Heart left ventricle (tissue), 16 donors: ENCODE measurements at regions not wholly inside any gene's neighbourhood (a gene's known extent, or its start where the extent isn't known, plus 50 kb on each side); places are given as distances from the start of the nearest gene placed in this dataset.

Experiments used
- ATAC-seq, 4 donors: fragments of 200-7000 bp; cut with Tn5 transposase; one replicate each; pipeline ENCODE4 v1.9.1; 2020 to 2022; ENCODE audit warnings: moderate library complexity in 4 of 4, mild to moderate bottlenecking in 3 of 4, moderate number of reproducible peaks in 1 of 4
- DNase-seq, 5 donors: peaks; one replicate each; pipeline ENCODE4 v3.0.0-alpha.2; 2020
- H3K27ac ChIP-seq, 12 donors: fragments of 200-600 bp; sonication (generic) in 4 of 12; one replicate each; pipeline versions ENCODE4 v1.5.0 to v1.8.0; 2016 to 2022; ENCODE audit warnings: mild to moderate bottlenecking in 2 of 12
- H3K27me3 ChIP-seq, 9 donors: fragments of 200-600 bp; sonication (generic) in 2 of 9; one replicate each; pipeline versions ENCODE4 v1.5.1 to v1.8.0; 2016 to 2022; ENCODE audit warnings: mild to moderate bottlenecking in 3 of 9
- H3K36me3 ChIP-seq, 9 donors: fragments of 200-600 bp; sonication (generic) in 2 of 9; one replicate each; pipeline versions ENCODE4 v1.5.0 to v1.8.0; 2018 to 2022; ENCODE audit warnings: mild to moderate bottlenecking in 2 of 9
- H3K4me1 ChIP-seq, 12 donors: fragments of 200-600 bp; sonication (generic) in 4 of 12; one replicate each; pipeline versions ENCODE4 v1.5.0 to v1.8.0; 2016 to 2022; ENCODE audit warnings: mild to moderate bottlenecking in 3 of 12
- H3K4me3 ChIP-seq, 12 donors: fragments of 200-600 bp; sonication (generic) in 4 of 12; one replicate each; pipeline versions ENCODE4 v1.5.0 to v1.8.0; 2017 to 2022; ENCODE audit warnings: mild to moderate bottlenecking in 9 of 12, moderate library complexity in 4 of 12
- H3K9me3 ChIP-seq, 12 donors: fragments of 200-600 bp; sonication (generic) in 4 of 12; one replicate each; pipeline versions ENCODE4 v1.5.0 to v1.8.0; 2016 to 2022; ENCODE audit warnings: mild to moderate bottlenecking in 1 of 12
- CTCF ChIP-seq, 12 donors: fragments of 200-600 bp; sonication (generic) in 4 of 12; IDR thresholded peaks; one replicate each; pipeline versions ENCODE4 v1.5.0 to v1.8.0; 2018 to 2022; ENCODE audit warnings: antibody characterized with exemption in 12 of 12, mild to moderate bottlenecking in 5 of 12
- POLR2A ChIP-seq, 2 donors: fragments of 450-650 bp; IDR thresholded peaks; one replicate each; pipeline ENCODE4 v1.6.1; 2017; ENCODE audit warnings: antibody characterized with exemption in 2 of 2, mild to moderate bottlenecking in 2 of 2, moderate library complexity in 2 of 2
- WGBS, 4 donors: extraction: QIAGEN DNeasy Blood & Tissue Kit in 2 of 4; methylation state at CpG; one replicate each; pipeline versions ENCODE4 v1.1.5 to v1.1.7; 2013 to 2018; 5-methylcytosine and 5-hydroxymethylcytosine counted together
- intact Hi-C, 10 donors: fragments of 100-400 bp; cut with DNase I; formaldehyde crosslinking; loops; one replicate each; pipeline versions ENCODE4 v1.11.1 to v1.14.2; 2022
- donor health status: ischemic (EF 13 %, LVEDD 7.1; RV severe dilation, severe dysfunction).
- donor health status: healthy with polysubstance abuse.
- donor health status: DM: no; HTN: yes; CAD: no.
- donor health status: DM: no; HTN: no; CAD: no.
- donor health status: ischemic (EF 25% LVEDD 6.9; RV normal size, moderate dysfunction).
- donor health status: ischemic (EF 25% LVEDD 5.7; RV mildly dilated, moderate dysfunction).
- donor health status: healthy.
- donor health status: DM: yes; HTN: yes; CAD: no.
- donor health status: ischemic (EF 35%, LVEDD 5.7; RV mildly dilated, moderate dysfunction).
- donor health status: nonischemic (EF 11% LVEDD 7.7; RV severe dilation, severe dysfunction).
- donor health status: DM: yes; HTN: yes; CAD: no.
- donor health status: PGD.
- donor health status: ischemic (EF 29% LVEDD 5.4; RV normal size, mild dysfunction).
- donor health status: nonischemic (EF 23%, LVEDD 6.1; RV moderate dilation, normal function).

GRCh38 chr21:14829685-14830084 is 235.1 kb downstream of the NRIP1 start:
- H3K4me1 ChIP-seq, result no peaks in the 10 kb centered on the region
- no peak for ATAC-seq
- WGBS, 4 donors, result 78 to 84% (median 82%) methylated on average over 3 of the region's 3 CpGs
- H3K27me3 ChIP-seq, result no peaks in the 10 kb centered on the region
- TF ChIP-seq POLR2A (IDR thresholded peaks at IDR 0.05), result no peak
- H3K4me3 ChIP-seq, result no peak overlapping the region
- no peak overlapping the region for H3K27ac ChIP-seq
- no peaks in the 10 kb centered on the region for H3K9me3 ChIP-seq
- no peak for DNase-seq
- intact Hi-C loops, result no loop called here
- no peaks in the 10 kb centered on the region for H3K36me3 ChIP-seq

DNA sequence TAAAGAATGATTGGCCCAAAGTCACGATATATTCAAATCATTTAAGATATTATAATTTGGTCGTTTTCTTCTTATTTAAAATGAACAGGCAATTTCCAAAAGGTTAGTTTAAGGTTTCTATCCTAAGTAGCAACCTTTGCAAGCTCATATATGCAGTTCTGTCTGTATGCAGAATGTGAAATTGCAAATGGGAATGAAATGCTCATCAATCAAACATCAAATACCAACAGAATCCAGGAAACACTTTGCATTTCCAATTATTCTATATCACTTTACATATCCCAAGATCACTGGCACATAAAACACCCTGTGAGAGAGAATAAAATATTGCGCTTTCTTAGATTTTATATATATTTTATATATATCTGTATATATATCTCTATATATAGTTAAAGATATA is 237.3 kb downstream of the NRIP1 start:
- TF ChIP-seq CTCF (IDR thresholded peaks at IDR 0.05) (no peak), POLR2A (IDR thresholded peaks at IDR 0.05) (no peak)
- Histone ChIP-seq H3K4me1 (no peaks in the 10 kb centered on the region), H3K36me3 (no peaks in the 10 kb centered on the region), H3K4me3 (no peak overlapping the region), H3K9me3 (no peaks in the 10 kb centered on the region), H3K27me3 (no peaks in the 10 kb centered on the region), H3K27ac (no peak overlapping the region)
- intact Hi-C loops, result no loop called here
- ATAC-seq, result no peak
- DNase-seq, result no peak
- whole genome bisulfite sequencing, 4 donors, result 70 to 76% (median 72%) methylated on average over 3 of the region's 3 CpGs

GRCh38 chr21:14826630-14827029 is 238.2 kb downstream of the NRIP1 start:
- ATAC-seq (no peak), DNase-seq (no peak)
- 86 to 92% (median 87%) methylated on average over 6 of the region's 6 CpGs for WGBS, 4 donors
- Histone ChIP-seq H3K36me3 (no peaks in the 10 kb centered on the region), H3K27ac (no peak overlapping the region), H3K4me3 (no peak overlapping the region), H3K27me3 (no peaks in the 10 kb centered on the region), H3K9me3 (no peaks in the 10 kb centered on the region), H3K4me1 (no peaks in the 10 kb centered on the region)
- intact Hi-C loops, result no loop called here
- TF ChIP-seq CTCF (IDR thresholded peaks at IDR 0.05), result no peak
- TF ChIP-seq POLR2A (IDR thresholded peaks at IDR 0.05), result no peak

DNA sequence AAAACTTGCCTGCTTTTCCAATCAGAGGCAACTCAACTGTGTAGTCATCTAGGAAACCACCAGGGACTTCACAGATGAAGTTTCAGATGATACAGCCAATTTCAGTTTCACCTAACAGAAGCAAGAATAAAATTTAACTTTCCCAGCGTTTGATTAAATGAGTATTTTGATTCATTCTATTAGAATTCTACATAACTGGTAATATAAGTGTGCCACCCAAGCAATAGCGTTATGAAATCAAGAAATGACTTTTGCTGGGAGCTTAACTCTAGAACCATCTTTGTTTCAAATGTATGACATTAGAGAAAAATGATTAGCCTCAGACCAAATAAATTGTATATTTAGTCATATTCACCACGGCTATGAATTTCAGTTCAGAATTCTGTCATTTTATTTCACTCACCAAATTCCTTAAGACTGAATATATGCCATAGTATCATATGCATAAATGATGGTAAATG is 239.3 kb downstream of the NRIP1 start:
- intact Hi-C loops, result no loop called here
- DNase-seq, result no peak
- no peak overlapping the region for H3K27ac ChIP-seq

More for the DNA sequence above, 239.3 kb downstream of the NRIP1 start:
- TF ChIP-seq POLR2A (IDR thresholded peaks at IDR 0.05) (no peak), CTCF (IDR thresholded peaks at IDR 0.05) (no peak)
- Histone ChIP-seq H3K36me3 (no peaks in the 10 kb centered on the region), H3K27me3 (no peaks in the 10 kb centered on the region), H3K4me1 (no peaks in the 10 kb centered on the region), H3K4me3 (no peak overlapping the region), H3K9me3 (no peaks in the 10 kb centered on the region)
- 87 to 92% (median 88%) methylated on average over 3 of the region's 3 CpGs for WGBS, 4 donors
- no peak for ATAC-seq
